GM12878 (cell line): ENCODE measurements at regions not wholly inside any gene's neighbourhood (a gene's known extent, or its start where the extent isn't known, plus 50 kb on each side); places are given as distances from the start of the nearest gene placed in this dataset.

Experiments
- ATAC-seq: fragments of 200-7000 bp; cut with Tn5 transposase; 3 replicates; pipeline ENCODE4 v1.9.1; 2020; ENCODE audit warnings: mild to moderate bottlenecking, moderate library complexity
- BruUV-seq: library from RNA; stranded (reverse); fragments of 400-500 nt; replicated peaks from 2 replicates; lab custom pipeline; 2021; lab: Mats Ljungman, UMichigan
- CTCF ChIA-PET: fragments of 300-600 bp; sonication (Branson Sonifier 250); formaldehyde crosslinking; extraction: SDS; loops from one replicate; lab custom pipeline; 2021; ENCODE audit warnings: inconsistent platforms; lab: Yijun Ruan, JAX
- POLR2A ChIA-PET: fragments of 350-600 bp; formaldehyde crosslinking; extraction: SDS; loops from one replicate; lab custom pipeline; 2021; ENCODE audit warnings: inconsistent platforms; lab: Charles Lee
- RAD21 ChIA-PET: fragments of 300-600 bp; sonication (Branson Sonifier 250); formaldehyde crosslinking; loops from one replicate; lab custom pipeline; 2023; ENCODE audit warnings: antibody characterized with exemption; ENCODE audit not compliant: unreplicated experiment; lab: Charles Lee
- SMC1A ChIA-PET: fragments of 300-600 bp; sonication (Branson Sonifier 250); formaldehyde crosslinking; loops from one replicate; lab custom pipeline; 2023; ENCODE audit not compliant: unreplicated experiment, uncharacterized antibody; lab: Charles Lee
- DNase-seq: peaks from one replicate; pipeline ENCODE4 v3.0.0-alpha.2; 2011; ENCODE audit warnings: low read depth, low spot score
- FAIRE-seq: peaks from 3 replicates; lab custom pipeline; 2011; peaks lifted over from hg19 to GRCh38; lab: Jason Lieb, UNC
- H2AFZ ChIP-seq: 2 replicates; pipeline ENCODE4 v1.6.0; 2011; ENCODE audit warnings: low read depth, low read length, control low read depth; ENCODE audit not compliant: control insufficient read depth
- H3K27ac ChIP-seq: 2 replicates; pipeline ENCODE4 v1.5.1; 2011; ENCODE audit warnings: control low read depth; ENCODE audit not compliant: control insufficient read depth, insufficient read depth
- H3K27me3 ChIP-seq, 2 experiments: replicated peaks in 1 of 2; 2 replicates each; pipeline versions ENCODE4 v1.6.0 to v1.6.1; 2011; ENCODE audit warnings: low read length in 1 of 2; ENCODE audit not compliant: control insufficient read depth in 2 of 2, insufficient read depth in 2 of 2
- H3K36me3 ChIP-seq, 2 experiments: 2 replicates each; pipeline ENCODE4 v1.5.1; 2011; ENCODE audit warnings: low read length in 1 of 2; ENCODE audit not compliant: control insufficient read depth in 2 of 2, insufficient read depth in 2 of 2
- H3K4me1 ChIP-seq: 2 replicates; pipeline ENCODE4 v1.6.1; 2011; ENCODE audit warnings: mild to moderate bottlenecking, low read length, moderate library complexity, mixed read lengths; ENCODE audit not compliant: control insufficient read depth, insufficient read depth
- H3K4me2 ChIP-seq: 2 replicates; pipeline ENCODE4 v1.6.0; 2011; ENCODE audit warnings: control low read depth; ENCODE audit not compliant: control insufficient read depth, insufficient read depth
- H3K4me3 ChIP-seq: fragments of 200-600 bp; sonication (generic); 2 replicates; pipeline ENCODE4 v1.5.1; 2016
- H3K79me2 ChIP-seq: 2 replicates; pipeline ENCODE4 v1.6.0; 2011; ENCODE audit warnings: low read length; ENCODE audit not compliant: control insufficient read depth, insufficient read depth
- H3K9ac ChIP-seq: 2 replicates; pipeline ENCODE4 v1.8.0; 2011; ENCODE audit warnings: low read length, control low read depth, mixed read lengths; ENCODE audit not compliant: control insufficient read depth, insufficient read depth
- H3K9me3 ChIP-seq: replicated peaks from 3 replicates; pipeline ENCODE4 v1.5.1; 2011; ENCODE audit warnings: mild to moderate bottlenecking, low read length; ENCODE audit not compliant: control insufficient read depth, insufficient read depth
- H4K20me1 ChIP-seq: 2 replicates; pipeline ENCODE4 v1.6.0; 2011; ENCODE audit not compliant: control insufficient read depth, insufficient read depth
- ASH2L ChIP-seq: fragments of 300-600, 200-600 bp; sonication (generic); IDR thresholded peaks from 2 replicates; pipeline ENCODE4 v1.6.1; 2017; ENCODE audit warnings: low read depth, mild to moderate bottlenecking, borderline replicate concordance
- BMI1 ChIP-seq: fragments of 450-650 bp; IDR thresholded peaks from 2 replicates; pipeline ENCODE4 v1.6.1; 2016; ENCODE audit warnings: mild to moderate bottlenecking, moderate library complexity, borderline replicate concordance
- DPF2 ChIP-seq: fragments of 450-650 bp; IDR thresholded peaks from 2 replicates; pipeline ENCODE4 v1.6.1; 2017; ENCODE audit warnings: mild to moderate bottlenecking
- GATAD2B ChIP-seq: fragments of 450-650 bp; conservative IDR thresholded peaks from 2 replicates; pipeline ENCODE4 v1.6.1; 2017; ENCODE audit warnings: low read depth, mild to moderate bottlenecking, moderate library complexity
- MTA2 ChIP-seq: fragments of 450-650 bp; IDR thresholded peaks from 2 replicates; pipeline ENCODE4 v1.6.1; 2016; ENCODE audit warnings: low read depth, mild to moderate bottlenecking, moderate library complexity
- MXI1 ChIP-seq: fragments of 150-350 bp; IDR thresholded peaks from 2 replicates; pipeline ENCODE4 v1.6.1; 2011; ENCODE audit warnings: low read depth, mild to moderate bottlenecking, inconsistent platforms, low read length, improper control_type of control experiment
- MYC ChIP-seq: IDR thresholded peaks from 2 replicates; pipeline ENCODE4 v1.6.1; 2011; ENCODE audit warnings: mild to moderate bottlenecking, low read length, moderate library complexity, inconsistent platforms; ENCODE audit not compliant: insufficient read depth, insufficient replicate concordance, insufficient read length, severe bottlenecking
- NR2C1 ChIP-seq: fragments of 450-650 bp; IDR thresholded peaks from 2 replicates; pipeline ENCODE4 v1.6.1; 2017; ENCODE audit warnings: antibody characterized with exemption, mild to moderate bottlenecking, moderate library complexity
- NR2F1 ChIP-seq: fragments of 450-650 bp; conservative IDR thresholded peaks from 2 replicates; pipeline ENCODE4 v1.6.1; 2017; ENCODE audit warnings: mild to moderate bottlenecking
- POLR2AphosphoS2 ChIP-seq: IDR thresholded peaks from 2 replicates; pipeline ENCODE4 v1.6.1; 2011; ENCODE audit warnings: low read depth, mild to moderate bottlenecking, low read length, improper control_type of control experiment, moderate library complexity
- POU2F2 ChIP-seq: IDR thresholded peaks from 3 replicates; pipeline ENCODE4 v1.6.1; 2011; ENCODE audit warnings: low read depth, mild to moderate bottlenecking, low read length, borderline replicate concordance
- RCOR1 ChIP-seq: conservative IDR thresholded peaks from 2 replicates; pipeline ENCODE4 v1.6.1; 2012; ENCODE audit warnings: low read depth, low read length, improper control_type of control experiment
- RELA ChIP-seq: fragments of 450-650 bp; IDR thresholded peaks from 2 replicates; pipeline ENCODE4 v1.8.0; 2014; ENCODE audit warnings: borderline replicate concordance; ENCODE audit not compliant: partially characterized antibody
- RFX5 ChIP-seq: IDR thresholded peaks from 2 replicates; pipeline ENCODE4 v1.6.1; 2011; ENCODE audit warnings: low read depth, low read length, improper control_type of control experiment
- SIN3A ChIP-seq: IDR thresholded peaks from 2 replicates; pipeline ENCODE4 v1.6.1; 2012; ENCODE audit warnings: low read depth, low read length, improper control_type of control experiment
- SIX5 ChIP-seq: IDR thresholded peaks from 2 replicates; pipeline ENCODE4 v1.6.1; 2011; ENCODE audit warnings: mild to moderate bottlenecking, low read depth, low read length, moderate library complexity; ENCODE audit not compliant: severe bottlenecking
- SREBF1 ChIP-seq: IDR thresholded peaks from 2 replicates; pipeline ENCODE4 v1.6.1; 2012; ENCODE audit warnings: mild to moderate bottlenecking, low read length
- ZBTB11 ChIP-seq: fragments of 450-650 bp; formaldehyde crosslinking; IDR thresholded peaks from 2 replicates; pipeline ENCODE4 v1.5.0; 2022; ENCODE audit warnings: mild to moderate bottlenecking, missing genetic modification characterization
- ZNF207 ChIP-seq: fragments of 450-650 bp; IDR thresholded peaks from 2 replicates; pipeline ENCODE4 v1.6.1; 2014; ENCODE audit warnings: antibody characterized with exemption, mild to moderate bottlenecking, borderline replicate concordance
- WGBS: methylation state at CpG from one replicate; pipeline ENCODE4 v1.1.6; 2016; ENCODE audit warnings: low lambda C conversion rate; ENCODE audit not compliant: insufficient replicate concordance, insufficient coverage; ENCODE audit errors: missing lambda C conversion rate; 5-methylcytosine and 5-hydroxymethylcytosine counted together
- in situ Hi-C: fragments of 300-500 bp; cut with MboI; formaldehyde crosslinking; loops from 9 replicates; pipeline ENCODE4 v1.14.3; 2018; ENCODE audit warnings: mixed read lengths
- intact Hi-C: fragments of 100-400 bp; cut with micrococcal nuclease; formaldehyde crosslinking; loops from one replicate; pipeline ENCODE4 v1.14.2; 2022; ENCODE audit not compliant: unreplicated experiment

GRCh38 chr11:107266455-107266854, 191.2 kb downstream of the CWF19L2 start (continued):
- TF ChIP-seq MYC (no peak), RCOR1 (no peak), SREBF1 (no peak), ASH2L (no peak)
- TF ChIP-seq, all 136 proteins: peak for 0

GRCh38 chr11:107265591-107266121, 192.0 kb downstream of the CWF19L2 start:
- ATAC-seq (no peak), DNase-seq (no peak), FAIRE-seq (no peak)
- 43% methylated on average over 1 of the region's 1 CpG for WGBS
- POLR2A ChIA-PET: no interaction called here
- TF ChIP-seq BMI1: no peak
- TF ChIP-seq MTA2: no peak
- TF ChIP-seq DPF2: no peak
- no peak for TF ChIP-seq POU2F2
- TF ChIP-seq SIX5: no peak
- TF ChIP-seq SIN3A: no peak
- TF ChIP-seq ZBTB11: no peak
- no peak for TF ChIP-seq RFX5
- TF ChIP-seq NR2C1: no peak
- TF ChIP-seq ZNF207: no peak
- no peak for TF ChIP-seq POLR2AphosphoS2
- no peak for TF ChIP-seq NR2F1
- no peak for TF ChIP-seq RELA
- no peak for TF ChIP-seq MXI1
- no peak for TF ChIP-seq GATAD2B
- Histone ChIP-seq H3K36me3 (no peaks in the 10 kb centered on the region), H3K9me3 (no peaks in the 10 kb centered on the region), H3K79me2 (no peaks in the 10 kb centered on the region), H2AFZ (no peak overlapping the region), H3K9ac (no peak overlapping the region), H3K27me3 (no peaks in the 10 kb centered on the region), H4K20me1 (no peaks in the 10 kb centered on the region), H3K4me3 (no peak overlapping the region), H3K4me1 (peaks cover 8% of the 10 kb centered on the region), H3K27ac (no peak overlapping the region), H3K4me2 (no peak overlapping the region)
- CTCF ChIA-PET: interaction anchor here (0.8 kb wide), 1 partner anchor 55 kb away, joined by 3 read pairs; no protein-coding TSS in a partner anchor
- no TSS peak for BruUV-seq
- in situ Hi-C loops (no loop called here), intact Hi-C loops (no loop called here)
- RAD21 ChIA-PET: no interaction called here
- SMC1A ChIA-PET: no interaction called here
